ENCODE measurements at regions not wholly inside any gene's neighbourhood (a gene's known extent, or its start where the extent isn't known, plus 50 kb on each side); places are given as distances from the start of the nearest gene placed in this dataset.

DNA sequence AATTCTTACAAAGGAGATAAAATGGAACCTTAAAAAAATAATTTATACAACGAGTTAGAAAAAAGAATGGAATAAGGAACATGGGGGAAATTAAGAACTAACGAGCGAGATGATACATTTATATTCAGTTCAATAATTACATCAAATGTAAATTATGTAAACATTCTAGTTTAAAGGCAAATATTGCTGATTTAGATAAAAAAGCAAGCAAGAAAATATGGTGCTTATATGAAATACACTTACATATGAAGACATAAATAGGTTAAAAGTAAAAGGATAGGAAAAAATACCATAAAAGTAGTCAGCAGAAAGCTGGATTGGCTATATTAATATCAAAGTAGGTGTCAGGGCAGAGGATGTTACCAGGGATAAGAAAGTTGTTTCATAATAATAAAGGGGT is 127.0 kb upstream of the AHR start:
- H3K23me2 ChIP-seq (ENCODE audit: low read depth, low read length) = no peaks in the 10 kb centered on the region
- ChIA-PET CTCF (ENCODE audit: partially characterized antibody) (no interaction called here), POLR2A (ENCODE audit: partially characterized antibody) (no interaction called here)
- H3K4ac ChIP-seq (replicated peaks; ENCODE audit: insufficient read length, low read depth, low read length) = no peak overlapping the region
- no peak overlapping the region for H2BK120ac ChIP-seq (replicated peaks; ENCODE audit: low read depth, low read length)
- no peak overlapping the region for H4K5ac ChIP-seq (ENCODE audit: insufficient read length, low read depth, low read length)
- H3K56ac ChIP-seq (replicated peaks; ENCODE audit: insufficient read length, low read depth, low read length) = no peak overlapping the region
- H3K14ac ChIP-seq (ENCODE audit: insufficient read length) = no peak overlapping the region
- no peaks in the 10 kb centered on the region for H3K79me2 ChIP-seq (ENCODE audit: control insufficient read depth in 1 of 2, insufficient read depth in 2 of 2, low read length in 2 of 2)
- no peak overlapping the region for H3K4me2 ChIP-seq (ENCODE audit: insufficient read depth in 1 of 2, low read depth in 2 of 2, low read length in 2 of 2)
- no peaks in the 10 kb centered on the region for H4K20me1 ChIP-seq (replicated peaks in 1 of 2; ENCODE audit: control insufficient read depth in 1 of 2, insufficient read depth in 2 of 2, low read length in 2 of 2)
- H3K27ac ChIP-seq (ENCODE audit: low read depth, low read length) = no peak overlapping the region
- no peak overlapping the region for H2AFZ ChIP-seq (ENCODE audit: low read length)
- H4K91ac ChIP-seq (replicated peaks; ENCODE audit: insufficient read length, low read length) = no peak overlapping the region
- no peak overlapping the region for H3K4me3 ChIP-seq (ENCODE audit: extremely low read depth in 1 of 4, insufficient read depth in 2 of 4, low read depth in 3 of 4, low read length in 4 of 4)
- no peak overlapping the region for H2BK20ac ChIP-seq (ENCODE audit: low read length)
- H3K4me1 ChIP-seq (replicated peaks in 1 of 4; ENCODE audit: control insufficient read depth in 3 of 4, insufficient read depth in 4 of 4, low read length in 3 of 4) = no peaks in the 10 kb centered on the region
- H3K36me3 ChIP-seq (ENCODE audit: control insufficient read depth in 2 of 4, insufficient read depth in 4 of 4, low read length in 3 of 4) = no peaks in the 10 kb centered on the region
- DNase-seq (ENCODE audit: low read depth in 1 of 2, low spot score in 2 of 2) (no peak), FAIRE-seq (no peak)
- 90% methylated on average over 3 of the region's 3 CpGs; no CpG with 5 or more reads in 1 of the 2 experiments for WGBS, 2 experiments (ENCODE audit: extremely low coverage in 1 of 2, insufficient coverage in 1 of 2, insufficient read length in 1 of 2, insufficient replicate concordance in 2 of 2, low coverage in 1 of 2, low lambda C conversion rate in 2 of 2, missing lambda C conversion rate in 1 of 2)
- no peaks in the 10 kb centered on the region for H3K79me1 ChIP-seq (ENCODE audit: low read depth, low read length)
- H3K9ac ChIP-seq (replicated peaks in 1 of 4; ENCODE audit: extremely low read depth in 1 of 4, low read depth in 3 of 4, low read length in 3 of 4) = no peak overlapping the region
- H4K8ac ChIP-seq (ENCODE audit: extremely low read depth, insufficient read depth, low read length) = no peak overlapping the region
- H2BK5ac ChIP-seq (ENCODE audit: low read depth, low read length) = no peak overlapping the region
- H3K27me3 ChIP-seq (replicated peaks in 1 of 4; ENCODE audit: control insufficient read depth in 3 of 4, extremely low read depth in 1 of 4, insufficient read depth in 3 of 4, low read length in 3 of 4) = no peaks in the 10 kb centered on the region
- no peak overlapping the region for H3K23ac ChIP-seq (ENCODE audit: insufficient read length)
- H2BK15ac ChIP-seq (ENCODE audit: low read length) = no peak overlapping the region
- no peak overlapping the region for H3K18ac ChIP-seq (ENCODE audit: extremely low read depth, low read length)
- H2BK12ac ChIP-seq (ENCODE audit: low read depth, low read length) = no peak overlapping the region
- H2AK5ac ChIP-seq (ENCODE audit: low read depth, low read length) = no peak overlapping the region
- no peaks in the 10 kb centered on the region for H3K9me3 ChIP-seq (ENCODE audit: insufficient read depth in 2 of 2, low read depth in 1 of 2, low read length in 1 of 2)
- TF ChIP-seq CBX8 (IDR thresholded peaks at IDR 0.05; ENCODE audit: borderline replicate concordance, low read depth, low read length) (no peak), SP4 (IDR thresholded peaks at IDR 0.05; ENCODE audit: low read length) (no peak), ZNF274 (IDR thresholded peaks at IDR 0.05; ENCODE audit: borderline replicate concordance, extremely low read depth, low read length) (no peak), RAD21 (IDR thresholded peaks at IDR 0.05 in 1 of 2, conservative IDR thresholded peaks at IDR 0.05 in 1 of 2; ENCODE audit: low read depth in 2 of 2, low read length in 2 of 2) (no peak), SRF (IDR thresholded peaks at IDR 0.05; ENCODE audit: low read depth, low read length) (no peak), EZH2 (IDR thresholded peaks at IDR 0.05; ENCODE audit: low read depth, low read length, severe bottlenecking) (no peak), SIX5 (IDR thresholded peaks at IDR 0.05; ENCODE audit: low read depth, low read length) (no peak), KDM4A (IDR thresholded peaks at IDR 0.05; ENCODE audit: low read depth, low read length, severe bottlenecking) (no peak), CTBP2 (IDR thresholded peaks at IDR 0.05; ENCODE audit: borderline replicate concordance, insufficient read depth, insufficient read length, low read length) (no peak), HDAC2 (IDR thresholded peaks at IDR 0.05; ENCODE audit: borderline replicate concordance in 1 of 2, low read depth in 2 of 2, low read length in 2 of 2) (no peak)
